HUDEP-2 (cell line): ENCODE measurements at regions not wholly inside any gene's neighbourhood (a gene's known extent, or its start where the extent isn't known, plus 50 kb on each side); places are given as distances from the start of the nearest gene placed in this dataset.

ENCODE experiments used
- DNase-seq, 76 experiments: peaks; one replicate each; lab custom pipeline; 2025; ENCODE audit not compliant: unreplicated experiment in 76 of 76; lab: John Stamatoyannopoulos, UW

- no peak for DNase-seq
These were observed 138.9 kb downstream of the HNMT start for GRCh38 chr2:138103156-138103555.

GRCh38 chr2:138104071-138104470, 139.8 kb downstream of the HNMT start:
- DNase-seq = no peak

- no peak for DNase-seq
These were observed 141.1 kb downstream of the HNMT start for GRCh38 chr2:138105358-138105757.

- DNase-seq = no peak
These were observed 142.3 kb downstream of the HNMT start for GRCh38 chr2:138106606-138107005.

- no peak for DNase-seq
These were observed 143.0 kb downstream of the HNMT start for GRCh38 chr2:138107288-138107687.

GRCh38 chr2:138110453-138111083, 146.3 kb downstream of the HNMT start:
- DNase-seq = no peak

- no peak for DNase-seq
These were observed 148.3 kb downstream of the HNMT start for GRCh38 chr2:138112536-138112935.

- peak in 14 of 76 experiments; percentile 3 to 72 (median 30) for DNase-seq
These were observed 149.7 kb downstream of the HNMT start for GRCh38 chr2:138113871-138114525.

- DNase-seq = peak in 37 of 76 experiments; percentile 1 to 80 (median 48)
These were observed 151.4 kb downstream of the HNMT start for GRCh38 chr2:138115666-138116065.

GRCh38 chr2:138116456-138116855, 152.2 kb downstream of the HNMT start:
- DNase-seq = no peak

- peak in 1 of 76 experiments; percentile 21 for DNase-seq
These were observed 157.7 kb downstream of the HNMT start for GRCh38 chr2:138121666-138122661.

- no peak for DNase-seq
These were observed 158.6 kb downstream of the HNMT start for GRCh38 chr2:138122891-138123290.

- no peak for DNase-seq
These were observed 159.5 kb downstream of the HNMT start for GRCh38 chr2:138123741-138124140.

GRCh38 chr2:138124521-138124920, 160.2 kb downstream of the HNMT start:
- no peak for DNase-seq

GRCh38 chr2:138125306-138126288, 161.3 kb downstream of the HNMT start:
- no peak for DNase-seq

GRCh38 chr2:138132108-138132507, 167.8 kb downstream of the HNMT start:
- no peak for DNase-seq

GRCh38 chr2:138137949-138138348, 173.7 kb downstream of the HNMT start:
- DNase-seq = no peak

GRCh38 chr2:138147796-138148195, 183.5 kb downstream of the HNMT start:
- DNase-seq = no peak

GRCh38 chr2:138155304-138155703, 191.0 kb downstream of the HNMT start:
- no peak for DNase-seq

- no peak for DNase-seq
These were observed 193.1 kb downstream of the HNMT start for GRCh38 chr2:138157372-138157771.
